H1 (cell line): ENCODE measurements at regions not wholly inside any gene's neighbourhood (a gene's known extent, or its start where the extent isn't known, plus 50 kb on each side); places are given as distances from the start of the nearest gene placed in this dataset.
A peak's percentile ranks its signal among the peaks of the same experiment; 100 is the strongest.

Experiments used
- CHD2 ChIP-seq: IDR thresholded peaks from 2 replicates; pipeline ENCODE4 v1.6.1; 2012; ENCODE audit warnings: low read length, improper control_type of control experiment
- CTCF ChIP-seq, 3 experiments: IDR thresholded peaks; 1 replicate in 2 of 3; 2 replicates in 1 of 3; pipeline versions ENCODE4 v1.5.1 to v1.6.1; 2011; ENCODE audit warnings: low read length in 3 of 3, mild to moderate bottlenecking in 3 of 3, inconsistent platforms in 2 of 3, low read depth in 1 of 3, moderate library complexity in 1 of 3; ENCODE audit not compliant: insufficient read depth in 1 of 3; ENCODE audit errors: control extremely low read depth in 1 of 3
- EP300 ChIP-seq, 2 experiments: IDR thresholded peaks; 1 replicate in 1 of 2; 2 replicates in 1 of 2; pipeline ENCODE4 v1.6.1; 2011 to 2012; ENCODE audit warnings: low read depth in 2 of 2, low read length in 2 of 2, mild to moderate bottlenecking in 2 of 2, borderline replicate concordance in 1 of 2, inconsistent platforms in 1 of 2, moderate library complexity in 1 of 2
- JUND ChIP-seq: IDR thresholded peaks from 2 replicates; pipeline ENCODE4 v1.6.1; 2011; ENCODE audit warnings: mild to moderate bottlenecking, improper control_type of control experiment, low read length
- NANOG ChIP-seq: IDR thresholded peaks from 2 replicates; pipeline ENCODE4 v1.6.1; 2011; ENCODE audit warnings: low read length, low read depth, mild to moderate bottlenecking, inconsistent platforms; ENCODE audit not compliant: insufficient read depth, poor library complexity, severe bottlenecking
- PHF8 ChIP-seq: fragments of 200-600 bp; sonication (generic); conservative IDR thresholded peaks from 2 replicates; pipeline ENCODE4 v1.7.1; 2012; ENCODE audit warnings: low read depth, mild to moderate bottlenecking, inconsistent platforms, low read length, moderate library complexity
- RBBP5 ChIP-seq: IDR thresholded peaks from 2 replicates; pipeline ENCODE4 v1.7.1; 2012; ENCODE audit warnings: low read depth, mild to moderate bottlenecking, inconsistent platforms, low read length, moderate library complexity, borderline replicate concordance
- RXRA ChIP-seq: IDR thresholded peaks from 2 replicates; pipeline ENCODE4 v1.6.1; 2011; ENCODE audit warnings: low read depth, mild to moderate bottlenecking, low read length, moderate library complexity; ENCODE audit not compliant: insufficient read depth
- SIRT6 ChIP-seq: IDR thresholded peaks from one replicate; pipeline ENCODE4 v1.7.1; 2012; ENCODE audit warnings: low read length, inconsistent platforms
- SIX5 ChIP-seq: IDR thresholded peaks from 2 replicates; pipeline ENCODE4 v1.6.1; 2011; ENCODE audit warnings: mild to moderate bottlenecking, low read depth, low read length
- SRF ChIP-seq: IDR thresholded peaks from 2 replicates; pipeline ENCODE4 v1.6.1; 2011; ENCODE audit warnings: mild to moderate bottlenecking, low read depth, low read length, moderate library complexity
- SUZ12 ChIP-seq: fragments of 200-600 bp; sonication (generic); IDR thresholded peaks from 2 replicates; pipeline ENCODE4 v1.6.1; 2012; ENCODE audit warnings: mild to moderate bottlenecking, inconsistent platforms, low read length, moderate library complexity, mixed read lengths
- TAF7 ChIP-seq: optimal IDR thresholded peaks from 2 replicates; pipeline ENCODE3; 2011; ENCODE audit warnings: low read depth, mild to moderate bottlenecking, inconsistent platforms, low read length, moderate library complexity, borderline replicate concordance
- TBP ChIP-seq: IDR thresholded peaks from 2 replicates; pipeline ENCODE4 v1.6.1; 2011; ENCODE audit warnings: low read depth, low read length, improper control_type of control experiment

- TF ChIP-seq CTCF (IDR thresholded peaks at IDR 0.05; ENCODE audit: control extremely low read depth in 1 of 3, insufficient read depth in 1 of 3, low read depth in 1 of 3, low read length in 3 of 3) (no peak), TBP (no peak), SIRT6 (no peak), RXRA (no peak), RBBP5 (no peak), NANOG (peak; percentile 3), EP300 (IDR thresholded peaks at IDR 0.05; ENCODE audit: borderline replicate concordance in 1 of 2, low read depth in 2 of 2, low read length in 2 of 2) (no peak), JUND (no peak), CHD2 (peak; percentile 86), SRF (no peak), TAF7 (no peak), PHF8 (no peak), SIX5 (no peak), SUZ12 (no peak)
Measured at GRCh38 chr3:10594915-10595314, 89.5 kb upstream of the ATP2B2 start (continued).
